ENCODE measurements at regions not wholly inside any gene's neighbourhood (a gene's known extent, or its start where the extent isn't known, plus 50 kb on each side); places are given as distances from the start of the nearest gene placed in this dataset.
"Not testable (repeated sequence)": the region's sequence is repeated elsewhere in the genome, so short reads cannot be mapped to it uniquely, and the experiment has no call there.

- DNase-seq: no peak
Observed at GRCh38 chr6:155701342-155701741, 245.7 kb upstream of the NOX3 start.

DNA sequence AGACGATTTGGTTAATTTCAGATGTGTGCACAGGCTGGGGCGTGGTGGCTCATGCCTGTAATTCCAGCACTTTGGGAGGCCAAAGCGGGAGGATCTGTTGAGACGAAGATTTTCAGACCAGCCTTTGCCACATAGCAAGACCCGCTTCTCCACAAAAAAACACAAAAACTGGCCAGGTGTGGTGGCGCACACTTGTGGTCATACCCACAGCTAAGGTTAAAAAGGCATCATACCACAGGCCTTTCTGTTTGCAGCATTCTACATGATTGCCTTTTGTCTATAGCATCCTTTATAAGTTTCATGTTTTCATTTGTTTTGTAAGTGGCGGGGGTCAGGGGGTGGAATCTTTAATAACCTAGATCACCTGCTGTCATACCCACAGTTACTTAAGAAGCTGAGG lies 239.9 kb upstream of the NOX3 start:
- no peak for DNase-seq

DNA sequence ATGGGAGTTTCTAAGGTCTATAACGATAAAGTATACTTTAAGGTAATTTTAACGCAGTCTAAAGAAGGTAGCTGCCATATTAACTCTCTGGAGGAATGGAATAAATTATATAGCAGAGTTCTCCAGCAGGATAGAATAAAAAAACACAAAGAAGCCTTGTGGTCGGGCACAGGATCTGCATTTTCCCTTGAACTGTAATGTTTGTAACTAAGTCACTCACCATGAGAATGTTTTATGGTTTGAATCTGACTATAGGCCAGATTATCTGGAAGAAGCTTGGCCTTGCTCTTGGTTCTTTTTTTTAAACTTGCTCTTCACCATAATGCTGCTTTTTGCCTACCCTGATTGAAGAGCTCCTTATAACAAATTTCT lies 238.8 kb upstream of the NOX3 start:
- DNase-seq: no peak

- DNase-seq: no peak
Observed at GRCh38 chr6:155693573-155694418, 238.2 kb upstream of the NOX3 start.

DNA sequence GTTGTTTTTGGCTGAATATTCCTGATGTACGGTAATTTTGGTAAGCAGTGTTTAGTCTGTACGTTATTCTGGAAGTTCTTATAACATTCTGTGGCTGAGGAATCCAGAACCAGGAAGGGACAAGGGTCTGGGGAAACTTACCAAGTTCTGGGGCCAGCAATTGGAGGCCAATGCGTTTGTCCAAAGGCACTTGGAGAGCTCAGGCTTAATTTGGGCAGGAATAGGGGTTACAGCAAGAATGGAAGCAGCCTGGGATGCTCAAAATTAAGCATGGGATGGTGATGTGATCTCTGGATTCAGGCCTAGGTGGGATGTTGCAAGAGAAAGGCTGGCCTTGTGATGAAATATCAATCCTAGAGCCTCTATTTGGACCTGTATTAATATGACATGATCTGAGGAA lies 235.2 kb upstream of the NOX3 start:
- DNase-seq: no peak

- no peak for DNase-seq
Observed at GRCh38 chr6:155687645-155688044, 232.0 kb upstream of the NOX3 start.

- no peak for DNase-seq
Observed at GRCh38 chr6:155684416-155685196, 229.0 kb upstream of the NOX3 start.

- DNase-seq: no peak
Observed at GRCh38 chr6:155678361-155678760, 222.7 kb upstream of the NOX3 start.

GRCh38 chr6:155676346-155676745 lies 220.7 kb upstream of the NOX3 start:
- no peak for DNase-seq

- DNase-seq: no peak
Observed at GRCh38 chr6:155670655-155671054, 215.0 kb upstream of the NOX3 start.

- DNase-seq: no peak
Observed at GRCh38 chr6:155660251-155660977, 204.8 kb upstream of the NOX3 start.

DNA sequence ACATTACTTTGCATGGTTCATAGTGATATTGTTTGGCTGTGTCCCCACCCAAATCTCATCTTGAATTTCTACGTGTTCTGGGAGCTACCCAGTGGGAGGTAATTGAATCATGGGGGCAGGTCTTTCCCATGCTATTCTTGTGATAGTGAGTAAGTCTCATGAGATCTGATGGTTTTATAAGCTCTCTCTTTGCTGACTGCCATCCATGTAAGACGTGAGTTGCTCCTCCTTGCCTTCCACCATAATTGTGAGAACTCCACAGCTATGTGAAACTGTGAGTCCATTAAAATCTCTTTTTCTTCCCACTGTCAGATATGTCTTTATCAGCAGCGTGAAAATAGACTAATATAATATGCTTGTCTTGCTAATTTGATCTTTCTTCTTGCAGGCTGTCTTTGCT lies 200.4 kb upstream of the NOX3 start:
- no peak for DNase-seq

- DNase-seq: no peak
Observed at GRCh38 chr6:155654474-155654873, 198.8 kb upstream of the NOX3 start.

DNA sequence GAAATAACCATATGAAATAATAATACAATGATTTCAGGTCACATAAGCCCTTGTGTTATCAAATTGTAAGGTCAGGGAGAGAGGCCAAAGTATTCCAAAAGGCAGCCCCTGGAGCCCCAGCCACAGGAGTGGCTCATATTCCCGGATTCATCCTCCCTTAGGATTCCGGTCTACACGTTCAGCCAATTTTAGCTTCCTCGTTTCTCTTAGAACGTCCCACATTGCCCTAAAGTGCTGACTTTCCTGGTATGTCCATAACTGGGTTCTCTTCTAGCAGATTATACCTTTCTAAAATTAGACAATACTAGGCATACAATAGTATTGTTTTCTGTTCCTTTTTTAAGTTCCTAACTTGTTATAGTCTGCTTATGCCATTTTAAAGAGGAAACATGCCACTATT lies 192.7 kb upstream of the NOX3 start:
- no peak for DNase-seq

GRCh38 chr6:155647354-155647753 lies 191.7 kb upstream of the NOX3 start:
- no peak for DNase-seq

DNA sequence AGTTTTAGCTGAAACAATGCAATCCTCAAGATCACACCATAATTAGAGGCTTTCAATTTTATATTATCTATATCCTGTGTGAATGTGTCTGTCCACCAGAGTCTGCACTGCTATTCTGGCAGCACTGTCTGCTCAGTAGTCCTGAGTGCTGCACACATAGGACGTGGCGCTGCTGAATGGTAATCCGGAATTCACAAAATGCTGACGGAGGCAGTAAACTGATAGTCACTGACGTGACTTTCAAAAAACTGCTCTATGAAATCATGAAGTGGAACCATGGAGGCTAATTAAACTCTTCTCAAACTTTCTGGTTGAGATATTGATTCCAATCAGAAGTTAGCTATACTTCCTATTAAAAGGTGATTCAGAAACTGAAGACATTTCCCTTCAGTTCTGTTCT lies 190.8 kb upstream of the NOX3 start:
- no peak for DNase-seq

DNA sequence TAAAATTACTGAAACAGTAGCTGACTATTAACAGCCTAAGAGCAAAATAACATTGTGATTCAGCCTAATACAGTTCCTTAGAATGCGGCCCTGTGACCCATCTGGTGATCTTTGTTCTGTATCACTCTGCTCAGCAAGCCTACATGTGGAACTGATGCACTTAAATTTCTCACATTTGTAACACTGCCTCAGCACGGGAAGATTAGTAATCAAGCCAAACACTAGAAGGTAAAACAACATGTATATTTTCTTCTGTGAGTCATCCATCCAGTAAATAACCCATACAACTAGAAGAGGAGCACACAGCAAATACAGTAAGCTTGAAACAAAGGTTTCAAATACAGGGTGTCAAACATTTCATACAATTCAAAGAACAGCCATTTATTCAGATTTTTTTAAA lies 189.7 kb upstream of the NOX3 start:
- no peak for DNase-seq

- DNase-seq: no peak
Observed at GRCh38 chr6:155641603-155642002, 186.0 kb upstream of the NOX3 start.

GRCh38 chr6:155638200-155638599 lies 182.6 kb upstream of the NOX3 start:
- no peak for DNase-seq

GRCh38 chr6:155635416-155635815 lies 179.8 kb upstream of the NOX3 start:
- no peak for DNase-seq

DNA sequence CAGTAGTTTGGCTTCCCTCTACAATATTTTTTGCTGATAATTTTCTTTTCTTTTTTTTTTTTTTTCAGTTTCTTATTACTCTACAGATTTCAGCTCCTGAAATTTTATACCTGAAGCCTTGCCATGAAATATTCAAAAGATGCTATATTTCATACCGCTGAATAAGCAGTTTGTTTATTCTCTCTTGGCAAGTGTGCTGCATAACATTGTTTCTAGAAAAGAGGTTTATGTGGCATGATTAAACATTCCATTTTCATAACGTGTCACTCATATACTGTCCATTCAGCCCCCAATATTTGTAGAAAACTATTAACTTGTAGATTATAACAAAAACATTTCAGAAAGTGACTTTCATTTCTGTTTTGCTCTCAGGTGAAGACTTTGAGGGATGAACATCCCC lies 174.4 kb upstream of the NOX3 start:
- no peak for DNase-seq

DNA sequence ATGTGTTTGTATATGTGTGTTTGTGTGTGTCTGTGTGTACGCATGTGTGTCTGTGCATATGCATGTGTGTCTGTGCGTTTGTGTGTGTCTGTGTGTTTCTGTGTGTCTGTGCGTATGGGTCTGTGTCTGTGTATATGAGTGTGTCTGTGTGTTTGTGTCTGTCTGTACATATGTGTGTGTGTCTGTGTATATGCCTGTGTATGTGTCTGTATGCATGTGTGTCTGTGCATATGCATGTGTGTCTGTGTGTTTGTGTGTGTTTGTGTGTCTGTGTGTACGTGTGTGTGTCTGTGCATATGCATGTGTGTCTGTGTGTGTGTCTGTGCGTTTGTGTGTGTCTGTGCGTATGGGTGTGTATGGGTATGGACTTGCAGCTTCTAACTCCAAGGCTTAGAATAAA lies 174.0 kb upstream of the NOX3 start:
- DNase-seq: no peak

DNA sequence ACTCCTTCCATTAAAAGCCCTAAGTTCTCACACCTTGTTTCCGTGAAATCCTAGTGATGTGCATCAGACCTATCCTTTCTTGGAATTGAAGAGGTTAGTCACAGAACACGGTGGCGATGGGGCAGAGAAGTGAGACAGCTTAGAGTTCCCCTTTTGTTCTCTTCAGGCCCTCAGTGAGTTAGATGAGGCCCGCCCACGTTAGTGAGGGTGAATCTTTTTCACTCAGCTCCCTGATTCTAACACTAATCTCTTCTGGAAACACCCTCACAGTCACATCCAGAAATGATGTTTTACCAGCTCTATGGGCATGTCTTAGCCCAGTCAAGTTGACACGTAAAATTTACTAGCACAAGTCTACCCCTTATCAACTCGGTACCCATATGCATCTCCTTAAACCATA lies 172.7 kb upstream of the NOX3 start:
- peak; percentile 37 for DNase-seq

- DNase-seq: not testable (repeated sequence)
Observed at GRCh38 chr6:155627722-155628212, 172.1 kb upstream of the NOX3 start.
